IMR-90 (cell line): ENCODE measurements at regions not wholly inside any gene's neighbourhood (a gene's known extent, or its start where the extent isn't known, plus 50 kb on each side); places are given as distances from the start of the nearest gene placed in this dataset.

Experiments
- ATAC-seq: fragments of 200-7000 bp; cut with Tn5 transposase; 2 replicates; pipeline ENCODE4 v1.9.1; 2020; ENCODE audit warnings: low read depth, mild to moderate bottlenecking, moderate library complexity
- BruUV-seq: library from RNA; stranded (reverse); fragments of 400-500 nt; replicated peaks from 2 replicates; lab custom pipeline; 2021; lab: Mats Ljungman, UMichigan
- CTCF ChIA-PET: fragments of 300-600 bp; formaldehyde crosslinking; extraction: SDS; loops from one replicate; lab custom pipeline; 2021; ENCODE audit warnings: antibody characterized with exemption; lab: Yijun Ruan, JAX
- POLR2A ChIA-PET: fragments of 300-600 bp; sonication (Branson Sonifier 250); formaldehyde crosslinking; loops from one replicate; lab custom pipeline; 2022; ENCODE audit warnings: antibody characterized with exemption; ENCODE audit not compliant: unreplicated experiment; lab: Charles Lee
- DNase-seq: peaks from one replicate; pipeline ENCODE4 v3.0.0; 2013
- H2AFZ ChIP-seq: replicated peaks from 2 replicates; pipeline ENCODE3; 2013; ENCODE audit warnings: low read length, mild to moderate bottlenecking; ENCODE audit not compliant: poor library complexity
- H2AK5ac ChIP-seq: 2 replicates; pipeline ENCODE4 v1.6.1; 2013; ENCODE audit warnings: low read depth, low read length, inconsistent platforms
- H2AK9ac ChIP-seq: replicated peaks from 2 replicates; pipeline ENCODE3; 2013; ENCODE audit warnings: mild to moderate bottlenecking, low read depth, low read length, moderate library complexity; ENCODE audit not compliant: poor library complexity
- H2BK120ac ChIP-seq: 2 replicates; pipeline ENCODE4 v1.6.1; 2013; ENCODE audit warnings: low read depth, low read length, inconsistent platforms
- H2BK15ac ChIP-seq: 3 replicates; pipeline ENCODE4 v1.6.1; 2013; ENCODE audit warnings: low read depth, low read length, inconsistent platforms
- H2BK20ac ChIP-seq: 2 replicates; pipeline ENCODE4 v1.6.1; 2013; ENCODE audit warnings: low read depth, mild to moderate bottlenecking, inconsistent platforms, low read length, moderate library complexity
- H2BK5ac ChIP-seq: 2 replicates; pipeline ENCODE4 v1.6.1; 2013; ENCODE audit warnings: mild to moderate bottlenecking, low read depth, low read length, inconsistent platforms; ENCODE audit not compliant: poor library complexity, severe bottlenecking
- H3K14ac ChIP-seq: replicated peaks from 2 replicates; pipeline ENCODE4 v1.6.1; 2013; ENCODE audit warnings: low read depth, low read length, inconsistent platforms
- H3K18ac ChIP-seq: 2 replicates; pipeline ENCODE4 v1.6.1; 2013; ENCODE audit warnings: low read depth, low read length, control low read depth
- H3K23ac ChIP-seq: 2 replicates; pipeline ENCODE4 v1.6.1; 2013; ENCODE audit warnings: low read depth, low read length, inconsistent platforms
- H3K27ac ChIP-seq: 2 replicates; pipeline ENCODE4 v1.5.1; 2013; ENCODE audit warnings: mild to moderate bottlenecking, control low read depth, low read length; ENCODE audit not compliant: insufficient read depth
- H3K27me3 ChIP-seq: 2 replicates; pipeline ENCODE4 v1.6.1; 2013; ENCODE audit warnings: low read length; ENCODE audit not compliant: control insufficient read depth, insufficient read depth
- H3K36me3 ChIP-seq: 2 replicates; pipeline ENCODE4 v1.6.1; 2013; ENCODE audit warnings: low read length, mixed read lengths; ENCODE audit not compliant: control insufficient read depth, insufficient read depth
- H3K4ac ChIP-seq: 2 replicates; pipeline ENCODE4 v1.6.1; 2013; ENCODE audit warnings: low read depth, low read length, inconsistent platforms
- H3K4me1 ChIP-seq: 2 replicates; pipeline ENCODE4 v1.6.1; 2013; ENCODE audit warnings: low read length, mixed read lengths; ENCODE audit not compliant: control insufficient read depth, insufficient read depth
- H3K4me2 ChIP-seq: 2 replicates; pipeline ENCODE4 v1.6.1; 2013; ENCODE audit warnings: low read depth, mild to moderate bottlenecking, control low read depth, low read length, moderate library complexity
- H3K4me3 ChIP-seq: 2 replicates; pipeline ENCODE4 v1.5.1; 2013; ENCODE audit warnings: low read depth, mild to moderate bottlenecking, control low read depth, low read length, moderate library complexity; ENCODE audit not compliant: insufficient read depth
- H3K56ac ChIP-seq: 2 replicates; pipeline ENCODE4 v1.6.1; 2013; ENCODE audit warnings: low read length, inconsistent platforms; ENCODE audit not compliant: insufficient read depth; ENCODE audit errors: extremely low read depth
- H3K79me1 ChIP-seq, 2 experiments: 2 replicates each; pipeline ENCODE4 v1.6.1; 2013; ENCODE audit warnings: low read length in 2 of 2, inconsistent platforms in 1 of 2, low read depth in 1 of 2
- H3K9ac ChIP-seq: 2 replicates; pipeline ENCODE4 v1.6.1; 2013; ENCODE audit warnings: low read depth, low read length, control low read depth
- H3K9me1 ChIP-seq: 2 replicates; pipeline ENCODE4 v1.6.1; 2013; ENCODE audit warnings: low read length, inconsistent platforms; ENCODE audit not compliant: insufficient read depth
- H3K9me3 ChIP-seq: 2 replicates; pipeline ENCODE4 v1.6.1; 2013; ENCODE audit warnings: low read length; ENCODE audit not compliant: control insufficient read depth, insufficient read depth
- H4K20me1 ChIP-seq: 2 replicates; pipeline ENCODE4 v1.6.1; 2013; ENCODE audit warnings: low read length, inconsistent platforms; ENCODE audit not compliant: insufficient read depth
- H4K5ac ChIP-seq: 2 replicates; pipeline ENCODE4 v1.6.1; 2013; ENCODE audit warnings: mild to moderate bottlenecking, low read depth, low read length, control low read depth
- H4K8ac ChIP-seq, 2 experiments: 2 replicates each; pipeline ENCODE4 v1.6.1; 2013; ENCODE audit warnings: low read depth in 2 of 2, low read length in 2 of 2, control low read depth in 1 of 2, inconsistent platforms in 1 of 2
- H4K91ac ChIP-seq: 2 replicates; pipeline ENCODE4 v1.6.1; 2013; ENCODE audit warnings: low read depth, low read length, inconsistent platforms; ENCODE audit not compliant: insufficient read depth
- CEBPB ChIP-seq: IDR thresholded peaks from 2 replicates; pipeline ENCODE4 v1.6.1; 2012; ENCODE audit warnings: low read depth, low read length, improper control_type of control experiment
- SMC3 ChIP-seq: fragments of 150-350 bp; IDR thresholded peaks from 2 replicates; pipeline ENCODE4 v1.6.1; 2016; ENCODE audit warnings: low read depth, mild to moderate bottlenecking, antibody characterized with exemption, low read length, moderate library complexity
- WGBS, 2 experiments: methylation state at CpG; one replicate each; pipeline versions ENCODE4 v1.1.5 to v1.1.7; 2013; ENCODE audit warnings: missing lambda C conversion rate in 2 of 2; ENCODE audit not compliant: insufficient read length in 1 of 2; ENCODE audit errors: extremely low coverage in 2 of 2; 5-methylcytosine and 5-hydroxymethylcytosine counted together
- dilution Hi-C: fragments of 300-500 bp; cut with HindIII; formaldehyde crosslinking; loops from one replicate; pipeline ENCODE4 v1.14.3; 2018; ENCODE audit warnings: low sequenced_read_pairs; ENCODE audit not compliant: unreplicated experiment
- in situ Hi-C: fragments of 300-500 bp; cut with MboI; formaldehyde crosslinking; loops from 3 replicates; pipeline ENCODE4 v1.14.3; 2019; ENCODE audit warnings: low sequenced_read_pairs, inconsistent platforms, mixed read lengths
- intact Hi-C: fragments of 100-400 bp; cut with micrococcal nuclease; formaldehyde crosslinking; loops from 2 replicates; pipeline ENCODE4 v1.10.0; 2022
- TF ChIP-seq, protein P1 (sequence below): fragments of 150-350 bp; IDR thresholded peaks from 2 replicates; pipeline ENCODE4 v1.6.1; 2017; ENCODE audit warnings: mild to moderate bottlenecking, antibody characterized with exemption, low read length, low read depth

DNA sequence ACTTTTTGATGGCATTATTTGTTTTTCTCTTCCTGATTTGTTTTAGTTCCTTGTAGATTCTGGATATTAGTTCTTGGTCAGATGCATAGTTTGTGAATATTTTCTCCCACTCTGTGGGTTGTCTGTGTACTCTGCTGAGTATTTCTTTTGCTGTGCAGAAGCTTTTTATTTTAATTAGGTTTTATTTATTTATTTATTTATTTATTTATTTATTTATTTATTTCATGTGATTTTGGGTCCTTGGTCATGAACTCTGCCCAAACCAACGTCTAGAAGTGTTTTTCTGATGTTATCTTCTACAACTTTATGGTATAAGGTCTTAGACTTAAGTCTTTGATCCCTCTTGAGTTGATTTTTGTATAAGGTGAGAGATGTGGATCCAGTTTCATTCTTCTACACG lies 292.2 kb downstream of the CDH7 start:
- H3K23ac ChIP-seq = no peak overlapping the region
- no peak overlapping the region for H3K27ac ChIP-seq
- H2AK5ac ChIP-seq = no peak overlapping the region
- in situ Hi-C loops = no loop called here
- no TSS peak for BruUV-seq
- H4K5ac ChIP-seq = no peak overlapping the region
- WGBS, 2 experiments = no CpG with 5 or more reads among the region's 2 CpGs
- H3K9me1 ChIP-seq = no peaks in the 10 kb centered on the region
- H3K4me1 ChIP-seq = no peaks in the 10 kb centered on the region
- no peak overlapping the region for H2BK5ac ChIP-seq
- no peaks in the 10 kb centered on the region for H3K36me3 ChIP-seq
- no peak for DNase-seq
- ChIA-PET CTCF (no interaction called here), POLR2A (no interaction called here)
- H3K56ac ChIP-seq = no peak overlapping the region
- no peak overlapping the region for H2BK15ac ChIP-seq
- H2BK20ac ChIP-seq = no peak overlapping the region
- H3K27me3 ChIP-seq = no peaks in the 10 kb centered on the region
- H3K18ac ChIP-seq = no peak overlapping the region
- intact Hi-C loops = no loop called here
- no peak overlapping the region for H2AK9ac ChIP-seq
- no peak for TF ChIP-seq CEBPB
- TF ChIP-seq, protein P1, sequence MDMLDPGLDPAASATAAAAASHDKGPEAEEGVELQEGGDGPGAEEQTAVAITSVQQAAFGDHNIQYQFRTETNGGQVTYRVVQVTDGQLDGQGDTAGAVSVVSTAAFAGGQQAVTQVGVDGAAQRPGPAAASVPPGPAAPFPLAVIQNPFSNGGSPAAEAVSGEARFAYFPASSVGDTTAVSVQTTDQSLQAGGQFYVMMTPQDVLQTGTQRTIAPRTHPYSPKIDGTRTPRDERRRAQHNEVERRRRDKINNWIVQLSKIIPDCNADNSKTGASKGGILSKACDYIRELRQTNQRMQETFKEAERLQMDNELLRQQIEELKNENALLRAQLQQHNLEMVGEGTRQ = no peak
- no peak for TF ChIP-seq SMC3
- H3K14ac ChIP-seq = no peak overlapping the region
- no peaks in the 10 kb centered on the region for H3K79me1 ChIP-seq
- no peak overlapping the region for H2AFZ ChIP-seq
- no peak for ATAC-seq
- H2BK120ac ChIP-seq = no peak overlapping the region
- H4K91ac ChIP-seq = no peak overlapping the region
- H4K20me1 ChIP-seq = no peaks in the 10 kb centered on the region
- H3K9ac ChIP-seq = no peak overlapping the region
- H3K4ac ChIP-seq = no peak overlapping the region
- H3K4me2 ChIP-seq = no peak overlapping the region
- no peak overlapping the region for H4K8ac ChIP-seq
- peaks cover 3% of the 10 kb centered on the region; the same call in 1 of the 2 replicates for H3K9me3 ChIP-seq
- no peak overlapping the region for H3K4me3 ChIP-seq
- dilution Hi-C loops = no loop called here
